ENCODE measurements at regions not wholly inside any gene's neighbourhood (a gene's known extent, or its start where the extent isn't known, plus 50 kb on each side); places are given as distances from the start of the nearest gene placed in this dataset.

DNA sequence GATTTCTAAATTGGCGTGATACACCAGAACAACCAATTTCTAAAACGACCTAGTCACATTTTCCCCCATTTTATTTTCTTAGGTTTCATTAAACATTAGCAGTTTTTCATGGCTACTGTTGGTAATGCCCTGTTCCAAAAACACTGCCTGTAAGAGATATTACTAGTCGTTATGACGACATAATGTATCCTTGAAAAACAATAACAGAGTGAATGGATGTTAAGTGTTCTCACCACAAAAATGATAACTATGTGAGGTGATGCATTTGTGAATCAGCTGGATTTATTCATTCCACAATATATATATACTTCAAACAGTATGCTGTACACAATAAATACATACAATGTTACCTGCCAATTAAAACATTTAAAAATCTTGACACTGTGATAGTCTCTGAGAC, 1147.6 kb upstream of the PCDH10 start:
- Histone ChIP-seq H3K36me3 (no peaks in the 10 kb centered on the region), H3K4me1 (no peaks in the 10 kb centered on the region), H3K27me3 (ENCODE audit: low read depth) (no peaks in the 10 kb centered on the region), H3K9me3 (replicated peaks) (no peaks in the 10 kb centered on the region), H3K27ac (replicated peaks) (no peak overlapping the region), H3K4me3 (no peak overlapping the region)
- TF ChIP-seq, protein P1, sequence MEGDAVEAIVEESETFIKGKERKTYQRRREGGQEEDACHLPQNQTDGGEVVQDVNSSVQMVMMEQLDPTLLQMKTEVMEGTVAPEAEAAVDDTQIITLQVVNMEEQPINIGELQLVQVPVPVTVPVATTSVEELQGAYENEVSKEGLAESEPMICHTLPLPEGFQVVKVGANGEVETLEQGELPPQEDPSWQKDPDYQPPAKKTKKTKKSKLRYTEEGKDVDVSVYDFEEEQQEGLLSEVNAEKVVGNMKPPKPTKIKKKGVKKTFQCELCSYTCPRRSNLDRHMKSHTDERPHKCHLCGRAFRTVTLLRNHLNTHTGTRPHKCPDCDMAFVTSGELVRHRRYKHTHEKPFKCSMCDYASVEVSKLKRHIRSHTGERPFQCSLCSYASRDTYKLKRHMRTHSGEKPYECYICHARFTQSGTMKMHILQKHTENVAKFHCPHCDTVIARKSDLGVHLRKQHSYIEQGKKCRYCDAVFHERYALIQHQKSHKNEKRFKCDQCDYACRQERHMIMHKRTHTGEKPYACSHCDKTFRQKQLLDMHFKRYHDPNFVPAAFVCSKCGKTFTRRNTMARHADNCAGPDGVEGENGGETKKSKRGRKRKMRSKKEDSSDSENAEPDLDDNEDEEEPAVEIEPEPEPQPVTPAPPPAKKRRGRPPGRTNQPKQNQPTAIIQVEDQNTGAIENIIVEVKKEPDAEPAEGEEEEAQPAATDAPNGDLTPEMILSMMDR (IDR thresholded peaks at IDR 0.05; ENCODE audit: borderline replicate concordance) = no peak
- intact Hi-C loops (cut with micrococcal nuclease) = no loop called here
- DNase-seq = no peak

DNA sequence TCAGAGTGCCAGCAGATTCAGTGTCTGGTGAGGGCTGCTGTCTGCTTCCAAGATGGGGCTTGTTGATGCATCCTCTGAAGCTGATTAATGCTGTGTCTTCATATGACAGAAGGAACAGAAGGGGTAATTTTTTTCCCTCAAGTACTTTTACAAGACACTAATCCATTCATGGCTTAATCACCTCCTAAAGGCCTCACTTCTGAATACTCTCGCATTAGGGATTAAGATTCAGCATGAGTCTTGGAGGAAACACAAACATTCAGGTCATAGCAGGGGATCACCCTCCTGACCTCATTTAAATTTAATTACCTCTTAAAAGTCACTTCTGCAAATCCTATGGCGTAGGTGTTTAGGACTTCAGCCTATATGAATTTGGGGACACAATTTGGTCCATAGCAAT, 1145.5 kb upstream of the PCDH10 start:
- Histone ChIP-seq H3K9me3 (replicated peaks) (no peaks in the 10 kb centered on the region), H3K27ac (replicated peaks) (no peak overlapping the region), H3K4me3 (no peak overlapping the region), H3K4me1 (no peaks in the 10 kb centered on the region), H3K27me3 (ENCODE audit: low read depth) (no peaks in the 10 kb centered on the region), H3K36me3 (no peaks in the 10 kb centered on the region)
- no peak for DNase-seq
- TF ChIP-seq, protein P1 (IDR thresholded peaks at IDR 0.05; ENCODE audit: borderline replicate concordance) = no peak
- intact Hi-C loops (cut with micrococcal nuclease) = no loop called here

DNA sequence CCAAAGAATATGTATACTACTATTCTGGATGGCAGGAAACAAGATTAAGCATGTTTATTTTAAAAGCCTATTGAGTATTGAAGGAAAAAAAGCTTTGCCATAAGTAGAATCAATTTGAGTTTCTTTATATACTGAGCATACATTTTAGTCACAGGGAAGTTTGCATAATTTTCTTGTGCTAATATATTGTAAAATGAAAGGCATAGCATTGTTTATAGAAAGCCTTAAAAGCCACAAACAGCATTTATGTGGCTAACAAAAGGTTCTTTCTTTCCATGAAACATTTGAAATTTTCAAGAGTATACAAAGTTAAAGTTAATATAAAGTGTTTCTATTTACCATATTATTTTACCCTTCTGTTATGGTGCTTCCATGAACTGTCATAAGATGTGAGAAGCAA, 1133.8 kb upstream of the PCDH10 start:
- intact Hi-C loops (cut with micrococcal nuclease) = no loop called here
- H3K27me3 ChIP-seq (ENCODE audit: low read depth) = no peaks in the 10 kb centered on the region
- H3K9me3 ChIP-seq (replicated peaks) = no peaks in the 10 kb centered on the region
- DNase-seq = no peak
- H3K27ac ChIP-seq (replicated peaks) = no peak overlapping the region
- no peak overlapping the region for H3K4me3 ChIP-seq
- H3K4me1 ChIP-seq = no peaks in the 10 kb centered on the region
- no peaks in the 10 kb centered on the region for H3K36me3 ChIP-seq
- TF ChIP-seq, protein P1 (IDR thresholded peaks at IDR 0.05; ENCODE audit: borderline replicate concordance) = no peak

DNA sequence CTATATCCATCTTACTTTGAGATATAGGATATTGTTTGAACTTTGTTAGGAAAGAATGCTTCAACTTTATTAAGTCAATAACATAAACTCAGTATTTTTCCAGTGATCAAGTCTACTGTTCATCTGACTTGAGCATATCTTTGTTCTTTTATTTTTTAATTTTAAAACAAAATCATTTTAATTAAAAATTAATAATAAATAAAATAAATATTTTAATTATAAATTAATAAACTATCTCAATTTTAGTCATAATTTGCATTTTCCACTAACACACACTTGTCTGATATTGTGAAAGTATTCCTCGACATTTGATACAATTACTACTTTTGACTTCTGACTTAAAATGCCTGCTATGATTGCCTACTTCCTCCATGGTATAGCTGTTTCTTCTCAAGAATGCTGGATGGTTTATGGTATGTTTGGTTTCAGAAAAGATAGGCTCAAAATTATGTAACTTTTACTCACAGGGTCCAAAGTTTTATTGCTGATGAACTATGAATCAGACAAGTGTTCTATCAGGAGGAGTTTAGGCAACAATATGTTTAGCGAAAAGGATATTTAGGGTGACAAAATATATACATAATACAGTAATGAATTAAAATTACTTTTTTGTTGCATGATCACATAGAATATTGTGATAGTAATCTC, 1132.3 kb upstream of the PCDH10 start:
- H3K27me3 ChIP-seq (ENCODE audit: low read depth) = no peaks in the 10 kb centered on the region
- no peak overlapping the region for H3K4me3 ChIP-seq
- TF ChIP-seq, protein P1 (IDR thresholded peaks at IDR 0.05; ENCODE audit: borderline replicate concordance) = no peak
- no peaks in the 10 kb centered on the region for H3K9me3 ChIP-seq (replicated peaks)
- no peak for DNase-seq
- no peak overlapping the region for H3K27ac ChIP-seq (replicated peaks)
- H3K4me1 ChIP-seq = no peaks in the 10 kb centered on the region
- intact Hi-C loops (cut with micrococcal nuclease) = no loop called here
- H3K36me3 ChIP-seq = no peaks in the 10 kb centered on the region

DNA sequence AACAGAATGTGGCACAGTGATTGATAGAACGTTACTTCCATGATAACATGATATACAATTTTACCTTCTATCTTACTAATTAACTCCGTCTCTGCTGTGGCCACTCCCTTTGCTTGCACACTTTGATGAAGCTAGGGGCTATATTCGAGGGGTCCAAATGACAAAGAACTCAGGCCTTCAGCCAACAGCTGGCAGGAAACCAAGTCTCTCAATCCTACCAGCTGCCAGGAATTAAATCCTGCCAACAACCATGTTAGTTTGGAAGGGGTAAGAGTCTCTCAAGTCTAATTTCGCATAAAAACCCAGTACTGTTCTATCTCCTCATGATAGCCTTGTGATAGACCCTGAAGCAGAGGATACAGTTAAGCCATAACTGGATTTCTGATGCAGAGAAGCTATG, 1122.9 kb upstream of the PCDH10 start:
- no peak for DNase-seq
- no peak overlapping the region for H3K4me3 ChIP-seq
- intact Hi-C loops (cut with micrococcal nuclease) = no loop called here
- H3K27ac ChIP-seq (replicated peaks) = no peak overlapping the region
- peaks cover 7% of the 10 kb centered on the region for H3K9me3 ChIP-seq (replicated peaks)
- no peaks in the 10 kb centered on the region for H3K27me3 ChIP-seq (ENCODE audit: low read depth)
- H3K4me1 ChIP-seq = no peaks in the 10 kb centered on the region
- H3K36me3 ChIP-seq = no peaks in the 10 kb centered on the region
- TF ChIP-seq, protein P1 (IDR thresholded peaks at IDR 0.05; ENCODE audit: borderline replicate concordance) = no peak

All from left ventricle myocardium inferior (tissue), 1 donor.